ENCODE measurements at regions not wholly inside any gene's neighbourhood (a gene's known extent, or its start where the extent isn't known, plus 50 kb on each side); places are given as distances from the start of the nearest gene placed in this dataset.
A peak's percentile ranks its signal among the peaks of the same experiment; 100 is the strongest.

DNA sequence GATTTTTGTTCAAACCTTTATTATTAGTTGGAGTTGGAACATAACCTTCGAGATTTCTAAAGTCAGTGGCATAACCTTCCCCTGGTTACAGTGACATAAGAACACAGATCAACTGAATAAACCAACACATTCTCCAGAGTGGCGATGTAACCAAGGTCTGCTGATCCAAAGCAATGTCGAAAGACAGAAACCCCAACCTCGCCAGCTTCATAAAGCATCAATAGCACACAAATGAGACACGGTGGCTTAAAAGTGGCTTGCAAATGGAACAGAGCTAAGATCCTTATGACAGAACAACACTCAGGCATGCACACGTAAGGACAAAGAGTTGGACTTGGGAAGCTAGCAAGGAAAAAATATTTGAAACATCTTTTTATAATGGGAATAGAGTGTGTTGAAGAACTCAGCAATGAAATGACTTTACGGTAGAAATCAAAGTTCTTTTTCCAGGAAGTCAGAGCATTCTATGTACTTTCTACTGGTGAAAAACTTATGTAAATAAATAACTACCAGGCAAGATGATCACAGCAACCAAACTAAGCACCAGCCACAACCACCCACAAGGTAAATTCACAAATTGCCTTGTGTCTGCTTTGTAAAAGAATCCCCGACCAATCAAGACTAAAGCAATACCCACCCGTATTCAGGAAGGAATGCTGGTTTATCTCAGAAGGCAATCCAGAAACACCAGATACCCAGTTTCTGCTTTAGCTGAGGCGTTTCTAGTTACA is 61.0 kb upstream of the NHSL1 start:
- Mint-ChIP-seq H3K27me3 (no peaks in the 10 kb centered on the region), H3K9me3 (peaks cover 10% of the 10 kb centered on the region), H3K36me3 (peaks cover 3% of the 10 kb centered on the region), H3K4me3 (peak overlapping the region; percentile 45), H3K27ac (peak overlapping the region; percentile 70), H3K4me1 (ENCODE audit: unreplicated experiment) (peaks cover 14% of the 10 kb centered on the region)
- TF ChIP-seq, protein P1, sequence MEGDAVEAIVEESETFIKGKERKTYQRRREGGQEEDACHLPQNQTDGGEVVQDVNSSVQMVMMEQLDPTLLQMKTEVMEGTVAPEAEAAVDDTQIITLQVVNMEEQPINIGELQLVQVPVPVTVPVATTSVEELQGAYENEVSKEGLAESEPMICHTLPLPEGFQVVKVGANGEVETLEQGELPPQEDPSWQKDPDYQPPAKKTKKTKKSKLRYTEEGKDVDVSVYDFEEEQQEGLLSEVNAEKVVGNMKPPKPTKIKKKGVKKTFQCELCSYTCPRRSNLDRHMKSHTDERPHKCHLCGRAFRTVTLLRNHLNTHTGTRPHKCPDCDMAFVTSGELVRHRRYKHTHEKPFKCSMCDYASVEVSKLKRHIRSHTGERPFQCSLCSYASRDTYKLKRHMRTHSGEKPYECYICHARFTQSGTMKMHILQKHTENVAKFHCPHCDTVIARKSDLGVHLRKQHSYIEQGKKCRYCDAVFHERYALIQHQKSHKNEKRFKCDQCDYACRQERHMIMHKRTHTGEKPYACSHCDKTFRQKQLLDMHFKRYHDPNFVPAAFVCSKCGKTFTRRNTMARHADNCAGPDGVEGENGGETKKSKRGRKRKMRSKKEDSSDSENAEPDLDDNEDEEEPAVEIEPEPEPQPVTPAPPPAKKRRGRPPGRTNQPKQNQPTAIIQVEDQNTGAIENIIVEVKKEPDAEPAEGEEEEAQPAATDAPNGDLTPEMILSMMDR (conservative IDR thresholded peaks at IDR 0.05): no peak
- no peak for DNase-seq (ENCODE audit: extremely low spot score, unreplicated experiment)

DNA sequence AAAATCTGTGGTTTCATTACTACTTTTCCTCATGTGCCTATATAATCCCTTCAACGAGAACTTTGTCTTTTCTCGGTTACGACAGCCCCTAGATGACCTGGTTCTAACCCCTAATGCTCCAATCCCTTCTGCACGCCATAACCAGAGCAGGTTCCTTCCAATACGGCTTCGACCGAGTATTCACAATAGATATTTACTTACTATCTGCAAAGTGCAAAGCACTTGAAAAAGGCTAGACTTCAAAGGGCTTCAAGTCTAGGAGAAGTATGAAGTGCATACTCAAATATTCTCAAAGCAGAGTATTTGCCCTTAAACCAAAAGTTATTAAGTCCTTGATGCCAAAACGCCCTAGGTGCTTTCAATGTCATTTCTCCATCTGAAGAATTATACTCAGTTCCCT is 63.4 kb upstream of the NHSL1 start:
- H3K4me1 Mint-ChIP-seq (ENCODE audit: unreplicated experiment): peaks cover 10% of the 10 kb centered on the region
- no peak overlapping the region for H3K27ac Mint-ChIP-seq
- H3K4me3 Mint-ChIP-seq: no peak overlapping the region
- H3K9me3 Mint-ChIP-seq: peaks cover 10% of the 10 kb centered on the region
- TF ChIP-seq, protein P1 (conservative IDR thresholded peaks at IDR 0.05): no peak
- DNase-seq (ENCODE audit: extremely low spot score, unreplicated experiment): no peak
- no peaks in the 10 kb centered on the region for H3K27me3 Mint-ChIP-seq
- H3K36me3 Mint-ChIP-seq: peaks cover 3% of the 10 kb centered on the region

DNA sequence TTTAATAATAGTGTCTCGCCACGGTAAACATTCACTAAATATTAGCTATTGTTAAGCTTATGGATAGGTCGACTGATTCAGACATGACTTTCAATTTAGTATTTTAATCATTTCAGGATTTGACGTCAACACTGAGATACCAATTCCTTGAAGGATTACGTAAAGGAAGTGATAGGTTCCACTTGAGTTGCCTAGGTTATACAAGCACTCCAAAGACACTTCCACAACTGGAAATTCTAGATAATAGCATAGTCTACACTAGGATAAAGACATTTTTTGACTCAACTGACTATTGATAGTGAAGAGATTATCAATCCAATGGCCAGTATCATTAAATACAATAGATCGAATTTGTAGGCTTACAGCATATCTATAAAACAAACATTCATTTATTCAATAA is 63.9 kb upstream of the NHSL1 start:
- Mint-ChIP-seq H3K27me3 (no peaks in the 10 kb centered on the region), H3K4me3 (no peak overlapping the region), H3K36me3 (peaks cover 3% of the 10 kb centered on the region), H3K9me3 (peaks cover 10% of the 10 kb centered on the region), H3K4me1 (ENCODE audit: unreplicated experiment) (peaks cover 15% of the 10 kb centered on the region), H3K27ac (no peak overlapping the region)
- TF ChIP-seq, protein P1 (conservative IDR thresholded peaks at IDR 0.05): no peak
- DNase-seq (ENCODE audit: extremely low spot score, unreplicated experiment): no peak

DNA sequence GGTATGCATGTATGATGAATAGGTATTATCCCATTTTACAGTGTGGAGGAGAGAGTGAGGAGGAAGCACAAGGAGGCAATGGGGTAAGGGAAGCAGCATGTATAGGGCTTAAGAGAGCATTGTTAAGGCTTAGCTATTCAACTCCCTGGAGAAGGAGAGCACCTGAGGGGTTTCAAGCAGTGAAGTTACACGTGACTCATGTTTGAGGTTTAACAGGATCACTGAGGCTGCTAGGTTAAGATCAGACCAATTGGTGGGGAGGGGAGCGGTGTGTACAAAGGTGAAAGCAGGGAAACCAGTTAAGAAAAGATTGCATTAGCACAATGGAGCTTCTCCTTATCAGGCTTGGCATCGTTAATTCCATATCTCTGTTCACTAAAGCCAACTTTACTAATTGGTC is 64.4 kb upstream of the NHSL1 start:
- TF ChIP-seq, protein P1 (conservative IDR thresholded peaks at IDR 0.05): no peak
- Mint-ChIP-seq H3K36me3 (peaks cover 3% of the 10 kb centered on the region), H3K27ac (no peak overlapping the region), H3K4me3 (no peak overlapping the region), H3K4me1 (ENCODE audit: unreplicated experiment) (peaks cover 17% of the 10 kb centered on the region), H3K27me3 (no peaks in the 10 kb centered on the region), H3K9me3 (peaks cover 10% of the 10 kb centered on the region)
- DNase-seq (ENCODE audit: extremely low spot score, unreplicated experiment): no peak

DNA sequence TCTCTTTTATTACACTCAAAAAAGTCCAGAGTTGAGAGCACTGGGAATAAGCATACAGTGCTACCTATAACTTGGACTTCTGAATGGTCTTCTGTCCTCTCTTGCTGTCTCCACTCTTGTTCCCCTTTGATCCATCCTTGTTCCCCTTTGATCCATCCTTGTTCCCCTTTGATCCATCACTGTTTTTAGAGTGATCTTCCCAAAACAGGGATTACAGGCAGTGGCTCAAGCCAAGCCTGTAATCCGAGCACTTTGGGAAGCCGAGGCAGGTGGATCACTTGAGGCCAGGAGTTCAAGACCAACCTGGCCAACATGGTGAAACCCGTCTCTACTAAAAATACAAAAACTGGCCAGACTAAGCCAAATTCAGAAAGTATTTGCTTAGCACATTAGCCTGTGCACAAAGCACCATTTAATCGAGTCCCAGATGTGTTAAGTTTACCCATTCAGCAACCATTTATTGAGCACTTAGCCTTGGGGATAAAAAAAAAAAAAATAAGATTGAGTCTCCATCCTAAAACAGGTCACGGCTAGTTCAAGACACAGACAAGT is 65.0 kb upstream of the NHSL1 start:
- H3K9me3 Mint-ChIP-seq: peaks cover 10% of the 10 kb centered on the region
- H3K4me3 Mint-ChIP-seq: no peak overlapping the region
- TF ChIP-seq, protein P1 (conservative IDR thresholded peaks at IDR 0.05): no peak
- no peak for DNase-seq (ENCODE audit: extremely low spot score, unreplicated experiment)
- no peaks in the 10 kb centered on the region for H3K27me3 Mint-ChIP-seq
- no peak overlapping the region for H3K27ac Mint-ChIP-seq
- H3K4me1 Mint-ChIP-seq (ENCODE audit: unreplicated experiment): peaks cover 14% of the 10 kb centered on the region
- H3K36me3 Mint-ChIP-seq: peaks cover 3% of the 10 kb centered on the region

All from type B pancreatic cell (in vitro differentiated cells).